NCI-H128 (cell line): ENCODE measurements at regions not wholly inside any gene's neighbourhood (a gene's known extent, or its start where the extent isn't known, plus 50 kb on each side); places are given as distances from the start of the nearest gene placed in this dataset.

Experiments
- DNase-seq: peaks from one replicate; lab custom pipeline; 2025; ENCODE audit not compliant: unreplicated experiment; lab: John Stamatoyannopoulos, UW

DNA sequence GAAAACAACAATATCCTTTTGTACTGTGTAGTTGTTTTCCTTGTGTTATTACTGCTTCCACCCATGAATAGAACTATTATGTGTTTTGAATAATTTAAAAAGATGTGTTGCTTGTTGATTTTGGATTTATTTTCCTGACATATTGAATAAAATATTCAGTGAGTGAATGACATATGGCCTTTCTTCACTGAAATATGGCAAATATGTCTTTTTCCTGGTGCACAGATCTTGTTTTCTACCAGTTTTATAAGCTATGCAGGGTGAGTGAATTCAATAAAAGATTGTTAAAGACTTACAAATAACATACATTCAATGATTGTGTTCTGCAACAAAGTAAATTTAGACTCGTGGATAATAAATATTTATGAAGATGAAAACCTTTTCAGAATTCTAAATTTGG, 1216.3 kb upstream of the ADGRL3 start:
- DNase-seq: no peak

- no peak for DNase-seq
Measured at GRCh38 chr4:59987289-59987688, 1212.8 kb upstream of the ADGRL3 start.

GRCh38 chr4:59994118-59994517, 1206.0 kb upstream of the ADGRL3 start:
- no peak for DNase-seq

GRCh38 chr4:60002603-60003337, 1197.4 kb upstream of the ADGRL3 start:
- DNase-seq: no peak

GRCh38 chr4:60013464-60014184, 1186.5 kb upstream of the ADGRL3 start:
- DNase-seq: no peak

- DNase-seq: no peak
Measured at GRCh38 chr4:60016971-60017370, 1183.2 kb upstream of the ADGRL3 start.

- no peak for DNase-seq
Measured at GRCh38 chr4:60019180-60019579, 1180.9 kb upstream of the ADGRL3 start.

DNA sequence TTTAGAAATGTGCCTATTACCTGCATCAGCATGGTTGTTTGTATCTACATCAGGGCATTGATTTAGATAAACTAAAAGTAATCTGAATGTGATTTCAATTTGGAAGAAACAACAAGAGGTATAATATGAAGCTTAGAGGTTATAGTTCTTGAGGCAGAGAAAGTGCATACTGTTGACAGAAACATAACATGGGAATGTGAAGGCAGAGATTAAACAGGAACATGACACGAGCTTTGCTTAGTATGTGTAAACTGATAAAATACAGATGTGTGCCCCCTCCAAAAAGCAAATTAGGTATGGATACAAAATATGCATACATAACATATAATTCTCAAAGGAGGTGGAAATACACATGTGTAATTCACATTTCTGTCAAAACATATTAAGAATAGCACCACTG, 1180.2 kb upstream of the ADGRL3 start:
- DNase-seq: no peak

DNA sequence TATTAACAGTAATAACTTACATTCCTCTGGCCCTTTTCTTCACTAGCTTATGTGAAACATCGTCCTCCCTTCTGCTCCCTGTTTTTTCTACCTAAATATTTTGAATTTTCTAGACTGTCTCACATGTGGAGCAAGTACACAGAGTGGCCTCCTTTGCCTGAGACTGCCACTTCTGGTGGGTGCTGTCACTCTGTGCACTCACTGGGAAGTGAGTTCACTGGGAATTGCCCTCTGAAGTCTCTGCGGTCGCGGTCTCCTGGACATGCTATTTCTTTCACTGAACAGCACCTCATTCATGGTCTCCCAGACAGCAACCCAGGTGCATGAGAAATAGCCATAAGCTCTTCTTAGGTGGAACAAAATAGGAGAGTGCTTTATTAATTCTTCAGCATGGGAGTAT, 1179.7 kb upstream of the ADGRL3 start:
- DNase-seq: no peak

- DNase-seq: no peak
Measured at GRCh38 chr4:60033826-60034225, 1166.3 kb upstream of the ADGRL3 start.

DNA sequence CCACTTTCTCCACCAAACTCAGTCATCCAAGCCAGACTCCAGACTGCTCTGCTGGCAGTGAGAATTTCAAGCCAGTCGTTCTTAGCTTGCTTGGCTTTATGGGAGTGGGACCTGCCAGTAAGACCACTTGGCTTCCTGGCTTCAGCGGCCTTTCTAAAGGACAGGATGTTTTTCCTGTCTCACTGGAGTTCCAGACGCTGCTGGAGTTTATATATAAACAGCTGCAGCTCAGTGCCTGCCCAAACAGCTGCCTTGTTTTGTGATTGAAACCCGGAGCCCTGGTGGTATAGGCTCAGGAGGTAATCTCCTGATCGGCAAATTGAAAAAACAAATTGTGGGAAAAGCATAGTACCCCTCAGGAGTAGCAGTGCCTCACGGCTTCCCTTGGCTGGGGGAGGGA, 1165.8 kb upstream of the ADGRL3 start:
- DNase-seq: no peak

GRCh38 chr4:60039908-60040307, 1160.2 kb upstream of the ADGRL3 start:
- DNase-seq: no peak

DNA sequence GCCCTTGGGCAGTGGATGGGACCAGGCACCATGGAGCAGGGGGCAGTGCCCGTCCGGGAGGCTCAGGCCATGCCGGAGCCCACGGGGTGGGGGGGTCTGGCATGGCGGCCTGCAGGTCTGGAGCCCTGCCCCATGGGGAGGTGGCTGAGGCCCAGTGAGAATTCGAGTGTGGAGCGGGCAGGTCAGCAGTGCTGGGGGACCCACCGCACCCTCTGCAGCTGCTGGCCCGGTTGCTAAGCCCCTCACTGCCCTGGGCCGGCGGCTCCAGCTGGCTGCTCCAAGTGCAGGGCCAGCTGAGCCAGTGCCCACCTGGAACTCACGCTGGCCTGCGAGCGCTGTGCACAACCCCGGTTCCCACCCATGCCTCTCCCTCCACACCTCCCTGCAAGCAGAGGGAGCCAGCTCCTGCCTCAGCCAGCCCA, 1157.9 kb upstream of the ADGRL3 start:
- DNase-seq: no peak

DNA sequence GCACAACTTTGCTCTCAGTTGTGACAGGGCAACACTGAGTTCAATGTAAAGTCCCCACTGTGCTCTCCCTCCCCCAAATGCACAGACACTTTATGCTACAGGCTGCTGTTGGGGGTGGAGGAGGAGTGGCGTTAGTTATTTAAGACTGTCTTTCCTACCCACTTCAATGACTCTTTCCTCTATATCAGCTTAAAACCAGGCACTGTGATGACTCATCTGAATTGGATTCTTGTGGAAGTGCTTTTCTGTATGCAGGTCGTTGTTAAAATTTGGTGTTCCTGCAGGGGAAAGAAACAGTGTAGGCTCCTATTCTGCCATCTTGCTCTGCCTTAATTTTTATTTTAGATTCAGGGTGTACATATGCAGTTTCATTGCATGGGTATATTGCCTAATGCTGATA, 1157.2 kb upstream of the ADGRL3 start:
- no peak for DNase-seq

DNA sequence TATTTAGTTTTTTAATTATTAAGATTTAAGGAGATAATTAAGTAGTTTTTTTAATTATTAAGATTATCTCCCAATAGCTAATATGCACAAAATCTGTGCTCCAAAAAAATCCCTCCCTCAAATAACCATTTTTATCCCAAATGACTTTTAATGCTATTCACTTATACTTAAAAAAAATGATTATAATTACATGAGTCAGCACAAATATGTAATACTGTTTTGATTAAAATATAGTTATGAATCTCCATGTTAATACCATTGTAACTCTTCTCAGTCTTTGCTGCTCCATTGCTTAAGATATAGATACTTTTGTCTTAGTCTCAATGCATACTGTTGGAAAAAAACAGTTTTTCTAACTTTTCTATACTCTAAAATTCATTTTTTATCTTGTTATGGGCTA, 1121.1 kb upstream of the ADGRL3 start:
- no peak for DNase-seq

DNA sequence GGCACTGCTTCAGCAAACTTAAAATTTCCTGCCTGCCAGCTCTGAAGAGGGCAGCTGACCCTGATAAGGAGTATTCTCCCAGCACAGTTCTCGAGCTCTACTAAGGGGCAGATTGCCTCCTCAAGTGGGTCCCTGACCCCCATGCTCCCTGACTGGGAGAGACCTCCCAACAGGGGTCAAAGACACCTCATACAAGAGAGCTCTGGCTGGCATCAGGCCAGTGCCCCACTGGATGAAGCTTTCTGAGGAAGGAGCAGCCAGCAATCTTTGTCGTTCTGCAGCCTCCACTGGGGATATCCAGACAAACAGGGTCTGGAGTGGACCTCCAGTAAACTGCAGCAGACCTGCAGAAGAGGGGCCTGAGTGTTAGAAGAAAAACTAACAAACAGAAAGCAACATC, 1118.3 kb upstream of the ADGRL3 start:
- DNase-seq: no peak

DNA sequence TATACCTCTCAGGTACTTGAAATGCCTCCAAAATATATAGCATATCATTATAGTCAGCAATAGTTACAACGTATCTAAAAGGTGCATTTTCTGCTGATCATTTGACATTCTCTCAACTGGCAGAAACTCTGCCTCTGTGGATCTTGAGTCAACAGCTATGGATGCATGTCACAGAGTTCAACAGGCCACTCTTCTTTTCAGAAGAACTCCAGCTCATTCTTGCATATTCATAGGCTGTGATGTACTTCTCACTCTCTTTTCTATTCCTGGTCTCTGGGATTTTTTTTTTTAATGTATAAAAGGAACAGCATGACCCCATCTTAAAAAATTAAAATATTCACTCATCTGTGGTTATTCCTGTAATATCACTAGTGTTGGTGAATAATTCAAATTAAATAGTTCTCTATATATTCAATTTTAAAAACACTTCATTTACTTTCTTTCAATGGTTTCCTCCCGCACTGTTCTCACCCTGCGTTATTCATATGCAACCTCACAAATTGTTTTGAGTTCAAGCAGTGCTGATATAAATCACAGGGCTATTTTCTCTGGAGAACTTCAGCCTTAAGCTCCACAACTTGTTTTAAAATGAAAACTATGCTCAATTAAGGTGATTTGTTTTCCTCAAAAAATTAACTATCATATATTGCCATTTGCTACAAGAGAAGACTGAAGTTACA, 1111.2 kb upstream of the ADGRL3 start:
- DNase-seq: no peak

- DNase-seq: no peak
Measured at GRCh38 chr4:60089546-60090273, 1110.4 kb upstream of the ADGRL3 start.

GRCh38 chr4:60096676-60097075, 1103.5 kb upstream of the ADGRL3 start:
- DNase-seq: no peak

- no peak for DNase-seq
Measured at GRCh38 chr4:60116592-60116991, 1083.5 kb upstream of the ADGRL3 start.

GRCh38 chr4:60117726-60118323, 1082.3 kb upstream of the ADGRL3 start:
- no peak for DNase-seq
